Ureter (tissue), 1 donor: ENCODE measurements at regions not wholly inside any gene's neighbourhood (a gene's known extent, or its start where the extent isn't known, plus 50 kb on each side); places are given as distances from the start of the nearest gene placed in this dataset.
"Not testable (repeated sequence)": the region's sequence is repeated elsewhere in the genome, so short reads cannot be mapped to it uniquely, and the experiment has no call there.

Experiments
- DNase-seq: peaks from one replicate; pipeline ENCODE4 v3.0.0-alpha.2; 2020; ENCODE audit warnings: low spot score
- donor health status: DM: yes; HTN: yes; CAD: no.

- DNase-seq = no peak
Observed at GRCh38 chr6:40844246-40844645, 194.8 kb downstream of the UNC5CL start.

DNA sequence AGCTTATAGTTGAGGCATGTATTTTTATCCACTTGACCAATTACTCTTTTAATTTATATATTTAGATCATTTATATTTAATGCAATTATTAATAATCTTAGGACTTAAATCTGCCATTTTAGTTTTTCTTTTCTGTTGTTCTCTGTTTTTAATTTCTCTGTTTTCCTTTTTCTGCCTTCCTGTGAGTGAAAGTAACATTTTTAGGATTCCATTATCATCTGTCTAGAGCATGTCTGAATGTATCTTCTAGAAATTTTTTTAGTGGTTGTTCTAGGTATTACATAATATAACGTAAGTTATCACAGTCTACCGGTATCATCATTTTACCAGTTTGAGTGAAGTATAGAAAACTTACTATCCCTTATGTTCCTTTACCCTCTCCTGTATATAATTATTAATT, 197.3 kb downstream of the UNC5CL start:
- DNase-seq = no peak

DNA sequence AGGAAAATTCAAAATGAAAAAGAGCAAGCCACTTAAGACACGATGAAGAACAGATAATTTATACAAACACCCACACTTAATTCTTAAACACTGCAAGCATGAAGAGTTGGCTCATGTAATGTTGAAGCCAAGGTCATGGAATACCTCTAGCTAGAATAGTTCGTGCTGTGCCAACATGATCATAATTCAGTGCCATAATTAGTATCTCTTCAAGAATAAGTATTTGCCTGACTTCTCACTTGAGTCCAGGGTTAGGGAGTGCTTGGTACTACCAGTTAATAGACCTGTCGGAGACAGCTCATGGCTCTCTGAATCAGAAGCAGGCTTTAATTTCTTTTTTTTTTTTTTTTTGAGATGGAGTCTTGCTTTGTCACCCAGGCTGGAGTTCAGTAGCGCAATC, 206.3 kb downstream of the UNC5CL start:
- DNase-seq = no peak

- DNase-seq = no peak
Observed at GRCh38 chr6:40831381-40831780, 207.6 kb downstream of the UNC5CL start.

DNA sequence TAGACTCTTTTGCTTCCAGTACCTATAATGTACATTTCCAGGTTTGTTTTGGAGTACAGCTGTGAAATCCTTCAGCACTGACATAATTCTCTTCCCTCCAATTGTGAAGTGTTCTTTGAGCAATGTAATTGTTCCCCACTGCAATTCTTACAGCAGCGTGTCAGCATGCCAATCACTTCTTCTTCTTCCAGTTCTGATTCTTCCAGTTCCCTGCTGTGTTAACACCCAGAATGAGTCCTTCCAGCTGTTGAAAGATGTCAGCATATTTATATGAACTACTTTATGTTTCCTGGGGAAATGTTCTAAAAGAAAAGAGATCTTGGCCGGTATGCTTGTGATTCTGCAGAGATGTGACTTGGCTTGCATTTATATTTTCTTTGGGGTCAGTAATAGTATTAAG, 213.9 kb downstream of the UNC5CL start:
- no peak for DNase-seq

DNA sequence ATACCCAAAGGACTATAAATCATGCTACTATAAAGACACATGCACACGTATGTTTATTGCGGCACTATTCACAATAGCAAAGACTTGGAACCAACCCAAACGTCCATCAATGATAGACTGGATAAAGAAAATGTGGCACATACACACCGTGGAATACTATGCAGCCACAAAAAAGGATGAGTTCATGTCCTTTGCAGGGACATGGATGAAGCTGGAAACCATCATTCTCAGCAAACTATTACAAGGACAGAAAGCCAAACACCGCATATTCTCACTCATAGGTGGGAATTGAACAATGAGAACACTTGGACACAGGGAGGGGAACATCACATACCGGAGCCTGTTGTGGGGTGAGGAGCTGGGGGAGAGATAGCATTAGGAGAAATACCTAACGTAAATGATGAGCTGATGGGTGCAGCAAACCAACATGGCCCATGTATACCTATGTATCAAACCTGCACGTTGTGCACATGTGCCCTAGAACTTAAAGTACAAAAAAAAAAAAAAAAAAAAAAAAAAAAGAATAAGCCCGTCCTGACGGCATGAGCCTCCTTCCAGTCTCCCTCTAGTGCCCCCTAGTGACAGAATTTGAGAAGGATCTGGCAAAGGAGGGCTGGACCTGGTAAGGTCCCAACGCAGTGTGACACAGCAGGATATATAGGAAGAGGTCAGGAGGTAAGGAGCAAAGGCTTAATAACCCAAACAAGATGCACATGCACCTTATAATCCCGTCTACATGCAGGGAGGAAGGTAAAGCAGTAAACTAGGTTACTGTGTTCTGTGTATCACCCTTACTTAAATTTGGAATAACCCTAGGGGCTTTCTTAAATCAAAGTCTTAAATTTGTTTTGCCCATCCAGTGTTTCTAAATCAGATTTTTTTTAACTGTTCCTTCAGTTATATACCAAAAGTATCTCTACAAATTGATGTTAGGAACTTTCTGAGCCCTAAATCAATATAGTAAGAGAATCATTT, 214.8 kb downstream of the UNC5CL start:
- DNase-seq = not testable (repeated sequence)

DNA sequence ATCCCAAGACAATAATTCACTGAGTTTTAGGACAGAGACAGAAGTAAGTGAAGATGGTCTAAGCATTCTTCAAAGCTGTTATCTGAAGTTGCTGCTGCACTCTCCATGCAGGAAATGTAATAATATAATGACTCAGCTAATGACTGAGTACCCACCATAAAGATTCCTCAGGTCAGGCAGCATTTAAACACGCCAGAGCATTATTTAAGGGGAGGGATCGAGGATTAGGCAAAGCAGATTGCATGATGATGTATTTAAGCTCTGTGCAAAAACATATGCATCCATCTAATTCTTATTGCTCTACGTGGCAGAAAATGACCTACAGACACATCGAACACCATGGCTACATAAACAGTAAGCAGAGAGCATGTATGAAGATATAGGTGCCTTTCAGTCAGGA, 216.4 kb downstream of the UNC5CL start:
- DNase-seq = no peak

DNA sequence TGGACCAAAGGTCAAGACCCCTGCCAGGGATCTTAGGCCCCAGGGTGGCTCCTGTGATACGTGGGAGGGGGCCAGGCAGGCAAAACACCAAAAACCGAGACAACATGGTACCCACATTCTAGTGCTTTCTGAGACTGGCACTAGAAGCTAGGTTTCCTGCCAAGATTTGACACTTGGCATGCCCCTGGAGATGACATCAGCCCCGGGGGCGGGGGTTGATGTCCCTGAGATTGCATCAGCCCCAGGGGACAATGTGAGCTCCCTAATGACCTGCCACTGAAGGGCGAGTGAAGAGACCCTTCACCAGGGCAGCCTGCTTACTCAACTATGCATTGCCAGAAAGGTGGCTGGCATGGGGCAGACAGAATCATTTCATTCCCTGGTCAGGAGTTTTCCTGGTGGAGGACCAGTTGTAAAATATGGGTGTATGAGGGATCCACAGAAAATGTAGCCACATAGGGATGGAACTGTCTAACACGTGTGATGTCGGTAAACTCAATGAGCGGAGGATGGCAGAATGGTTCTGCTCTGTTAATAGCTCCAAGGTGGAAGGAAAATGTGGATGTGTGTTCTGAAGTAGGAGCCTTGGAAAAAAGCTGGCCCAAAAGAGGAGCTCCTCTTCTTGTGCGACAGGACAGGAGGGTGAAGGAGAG, 219.7 kb downstream of the UNC5CL start:
- DNase-seq = no peak

DNA sequence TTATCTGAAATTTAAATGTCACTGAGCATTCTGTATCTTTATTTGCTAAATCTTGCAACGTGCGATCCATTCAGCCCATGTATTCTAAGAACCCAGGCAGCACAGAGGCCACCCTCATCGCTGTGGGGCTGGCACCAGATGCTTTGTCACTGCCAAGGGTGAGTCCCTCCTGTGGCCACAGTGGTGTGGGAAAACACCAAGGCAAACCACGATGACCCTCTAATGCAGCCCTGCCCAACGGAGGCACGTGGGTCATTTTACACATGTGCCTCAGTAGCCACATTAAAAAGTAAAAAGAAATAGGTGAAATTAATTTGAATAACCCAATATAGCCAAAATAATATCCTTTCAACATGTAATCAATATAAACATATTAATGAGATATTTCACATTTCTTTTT, 221.7 kb downstream of the UNC5CL start:
- no peak for DNase-seq

DNA sequence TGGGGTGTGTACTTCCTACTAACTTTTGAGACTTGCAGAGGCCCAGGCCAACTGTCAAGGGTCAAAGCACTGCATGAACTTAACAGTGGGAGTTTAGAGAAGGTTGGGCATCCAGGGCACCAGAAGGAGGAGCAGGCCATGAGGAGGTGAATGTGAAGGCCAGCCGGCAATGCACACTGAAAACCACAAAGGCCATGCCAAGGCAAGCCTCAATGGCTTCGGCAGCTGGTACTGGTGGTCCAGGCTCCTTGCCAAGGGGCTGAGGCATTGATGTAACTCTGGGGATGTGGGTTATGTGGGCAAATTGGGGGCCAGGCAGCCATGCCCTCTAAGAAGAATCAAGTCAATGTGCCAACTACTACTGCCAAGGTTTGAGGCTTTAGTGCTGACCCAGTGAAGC, 222.4 kb downstream of the UNC5CL start:
- DNase-seq = no peak

GRCh38 chr6:40815731-40816130, 223.3 kb downstream of the UNC5CL start:
- no peak for DNase-seq

- DNase-seq = no peak
Observed at GRCh38 chr6:40810171-40810570, 223.0 kb upstream of the LRFN2 start.

GRCh38 chr6:40809627-40810026, 222.5 kb upstream of the LRFN2 start:
- no peak for DNase-seq

GRCh38 chr6:40807484-40807883, 220.3 kb upstream of the LRFN2 start:
- no peak for DNase-seq

DNA sequence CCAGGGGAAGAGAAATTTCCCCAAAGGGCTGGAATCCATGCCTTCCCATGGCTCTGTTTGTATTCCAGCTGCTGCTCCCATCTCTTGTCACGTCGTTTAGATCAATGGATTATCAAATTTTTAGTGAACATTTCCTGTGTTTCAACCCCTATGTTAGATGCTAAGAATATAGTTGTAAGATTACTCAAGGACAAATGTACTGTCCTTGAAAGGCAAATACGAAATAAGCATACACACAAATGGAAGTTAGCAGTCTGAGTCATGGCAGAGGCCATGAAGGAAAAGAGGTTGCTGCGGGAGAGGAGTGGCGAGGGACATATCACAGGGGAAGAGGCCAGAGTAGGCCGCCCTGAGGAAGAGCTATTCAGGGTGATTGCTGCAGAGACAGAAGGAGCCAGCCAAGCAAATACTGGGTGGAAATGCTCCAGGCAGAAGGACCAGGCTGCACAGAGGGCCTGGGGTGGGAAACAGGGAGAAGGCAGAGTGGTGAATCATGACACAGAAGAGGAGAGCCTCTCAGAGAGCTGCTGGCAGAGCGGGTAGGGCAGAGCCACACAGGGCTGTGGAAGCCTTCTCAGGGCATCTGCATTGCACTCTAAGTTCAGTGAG, 219.2 kb upstream of the LRFN2 start:
- DNase-seq = no peak

GRCh38 chr6:40805336-40805735, 218.2 kb upstream of the LRFN2 start:
- DNase-seq = no peak

GRCh38 chr6:40804905-40805304, 217.7 kb upstream of the LRFN2 start:
- no peak for DNase-seq

GRCh38 chr6:40803897-40804702, 216.9 kb upstream of the LRFN2 start:
- DNase-seq = no peak

- no peak for DNase-seq
Observed at GRCh38 chr6:40802481-40802880, 215.3 kb upstream of the LRFN2 start.

DNA sequence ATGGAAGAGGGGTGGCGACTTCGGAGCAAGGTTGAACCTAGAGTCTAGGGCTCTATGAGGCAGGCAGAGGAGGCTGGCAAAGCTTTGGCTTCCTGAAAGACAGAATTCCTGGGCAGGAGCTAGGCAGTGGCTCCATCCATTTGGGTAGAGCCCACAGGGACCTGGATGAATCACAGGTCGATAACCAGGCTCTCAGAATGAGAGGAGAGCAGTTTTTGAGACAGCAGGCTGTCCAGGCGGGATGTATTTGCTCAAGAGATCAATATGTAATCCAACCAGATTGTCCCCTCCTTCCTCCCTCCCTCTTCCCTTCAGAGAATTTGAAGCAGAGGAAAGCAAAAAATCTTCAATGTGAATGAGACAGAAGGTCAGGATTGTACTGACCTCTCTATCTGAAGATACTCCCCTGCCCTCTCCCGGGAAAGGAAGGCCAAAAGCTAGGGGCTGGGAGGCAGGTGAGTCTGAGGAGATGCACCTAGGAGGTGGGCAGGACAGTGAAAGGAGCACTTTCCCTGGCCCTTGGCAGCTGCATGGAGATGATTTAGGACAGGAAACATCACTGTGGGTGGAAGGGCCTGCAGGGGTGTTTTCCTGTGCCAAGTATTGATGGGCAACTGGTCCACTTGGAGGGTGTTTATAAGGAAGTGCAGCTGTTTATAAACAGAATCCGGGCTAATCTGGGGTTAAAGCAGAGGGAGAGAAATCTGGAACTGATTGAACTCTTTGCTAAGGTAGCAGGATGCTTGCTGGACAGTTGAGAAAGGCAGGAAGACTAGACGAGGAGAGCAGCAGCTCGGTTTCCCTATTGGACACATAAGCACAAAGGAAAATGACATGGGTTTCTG, 212.4 kb upstream of the LRFN2 start:
- DNase-seq = no peak
